ENCODE measurements at regions not wholly inside any gene's neighbourhood (a gene's known extent, or its start where the extent isn't known, plus 50 kb on each side); places are given as distances from the start of the nearest gene placed in this dataset.

DNA sequence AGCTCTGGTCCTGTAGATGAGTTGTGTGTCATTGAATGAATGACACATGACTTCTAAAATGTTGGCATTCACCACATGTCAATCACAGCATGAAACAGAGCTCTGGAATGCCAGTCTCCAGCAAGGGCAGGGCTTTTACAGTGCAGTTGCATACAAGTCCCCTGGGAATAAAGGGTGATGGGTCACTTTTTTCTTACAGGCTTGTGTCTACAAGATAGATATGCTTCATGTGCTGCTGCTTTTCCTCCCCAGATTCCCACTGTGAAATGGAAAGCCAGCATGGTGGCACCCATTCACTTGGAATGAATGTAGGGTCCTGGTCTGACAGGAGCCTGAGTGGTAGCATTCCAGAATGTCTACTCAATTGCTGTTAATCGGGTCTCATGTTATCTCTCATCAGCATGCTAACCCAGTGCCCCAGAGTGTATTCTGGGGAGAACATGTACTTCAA is 159.1 kb upstream of the KIT start:
- peak; percentile 39 for DNase-seq (ENCODE audit: low read depth)
- TF ChIP-seq, protein P1, sequence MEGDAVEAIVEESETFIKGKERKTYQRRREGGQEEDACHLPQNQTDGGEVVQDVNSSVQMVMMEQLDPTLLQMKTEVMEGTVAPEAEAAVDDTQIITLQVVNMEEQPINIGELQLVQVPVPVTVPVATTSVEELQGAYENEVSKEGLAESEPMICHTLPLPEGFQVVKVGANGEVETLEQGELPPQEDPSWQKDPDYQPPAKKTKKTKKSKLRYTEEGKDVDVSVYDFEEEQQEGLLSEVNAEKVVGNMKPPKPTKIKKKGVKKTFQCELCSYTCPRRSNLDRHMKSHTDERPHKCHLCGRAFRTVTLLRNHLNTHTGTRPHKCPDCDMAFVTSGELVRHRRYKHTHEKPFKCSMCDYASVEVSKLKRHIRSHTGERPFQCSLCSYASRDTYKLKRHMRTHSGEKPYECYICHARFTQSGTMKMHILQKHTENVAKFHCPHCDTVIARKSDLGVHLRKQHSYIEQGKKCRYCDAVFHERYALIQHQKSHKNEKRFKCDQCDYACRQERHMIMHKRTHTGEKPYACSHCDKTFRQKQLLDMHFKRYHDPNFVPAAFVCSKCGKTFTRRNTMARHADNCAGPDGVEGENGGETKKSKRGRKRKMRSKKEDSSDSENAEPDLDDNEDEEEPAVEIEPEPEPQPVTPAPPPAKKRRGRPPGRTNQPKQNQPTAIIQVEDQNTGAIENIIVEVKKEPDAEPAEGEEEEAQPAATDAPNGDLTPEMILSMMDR (conservative IDR thresholded peaks at IDR 0.05; ENCODE audit: low read depth, low read length) = no peak
- no peak overlapping the region for H3K4me3 ChIP-seq (ENCODE audit: low read depth, low read length)

DNA sequence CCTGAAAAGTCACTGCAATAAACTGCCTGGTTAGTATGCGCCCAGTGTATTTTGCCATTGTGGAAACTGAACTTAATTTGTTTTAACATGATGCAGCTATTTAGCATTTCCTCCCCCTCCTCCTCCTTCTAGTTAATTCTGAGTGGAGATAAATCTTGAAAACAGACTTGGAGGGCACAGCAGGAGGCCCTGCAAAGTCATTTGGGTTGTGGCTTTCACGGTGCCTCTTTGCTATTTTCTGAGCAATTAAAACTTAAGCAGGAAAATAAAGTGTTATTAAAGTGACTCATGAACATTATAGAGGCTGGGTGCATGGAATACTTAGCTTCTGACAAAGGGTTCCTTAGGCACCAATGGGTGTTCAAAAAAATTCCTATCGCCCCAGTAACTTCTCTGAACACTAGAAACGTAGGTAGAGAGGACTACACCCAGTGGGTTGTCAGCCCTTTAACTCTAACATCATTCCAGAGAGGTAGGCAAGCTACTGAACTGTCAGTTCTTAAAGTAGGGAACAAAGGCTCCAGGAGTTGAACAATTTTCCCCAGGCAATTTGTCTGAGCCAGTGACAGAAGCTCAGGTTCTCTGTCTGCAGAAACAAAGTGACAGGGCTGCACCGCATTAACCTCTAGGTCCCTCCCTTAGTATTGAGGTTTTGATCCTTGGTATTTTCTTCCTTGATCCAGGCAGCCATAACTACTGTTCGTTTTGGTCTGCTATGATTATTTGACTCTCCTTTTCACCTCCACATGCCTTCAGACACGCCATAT is 158.3 kb upstream of the KIT start:
- TF ChIP-seq, protein P1 (conservative IDR thresholded peaks at IDR 0.05; ENCODE audit: low read depth, low read length) = no peak
- DNase-seq (ENCODE audit: low read depth) = no peak
- no peak overlapping the region for H3K4me3 ChIP-seq (ENCODE audit: low read depth, low read length)

DNA sequence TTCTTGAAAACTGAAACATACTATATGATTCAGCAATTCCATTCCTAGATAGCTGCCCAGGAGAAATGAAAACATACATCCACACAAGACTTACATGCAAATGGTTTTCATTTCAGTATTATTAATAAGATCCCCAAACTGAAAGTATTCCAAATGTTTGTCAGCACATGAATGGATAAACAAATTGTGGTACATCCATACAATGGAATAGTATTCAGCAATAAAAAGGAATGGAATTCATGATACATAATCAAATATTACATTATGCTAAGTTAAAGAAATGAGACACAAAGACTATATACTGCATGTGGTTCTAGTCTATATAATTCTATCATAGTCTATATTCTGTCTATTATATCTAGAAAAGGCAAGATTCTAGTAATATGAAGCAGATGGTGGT is 152.4 kb upstream of the KIT start:
- TF ChIP-seq, protein P1 (conservative IDR thresholded peaks at IDR 0.05; ENCODE audit: low read depth, low read length) = no peak
- H3K4me3 ChIP-seq (ENCODE audit: low read depth, low read length) = no peak overlapping the region
- no peak for DNase-seq (ENCODE audit: low read depth)

DNA sequence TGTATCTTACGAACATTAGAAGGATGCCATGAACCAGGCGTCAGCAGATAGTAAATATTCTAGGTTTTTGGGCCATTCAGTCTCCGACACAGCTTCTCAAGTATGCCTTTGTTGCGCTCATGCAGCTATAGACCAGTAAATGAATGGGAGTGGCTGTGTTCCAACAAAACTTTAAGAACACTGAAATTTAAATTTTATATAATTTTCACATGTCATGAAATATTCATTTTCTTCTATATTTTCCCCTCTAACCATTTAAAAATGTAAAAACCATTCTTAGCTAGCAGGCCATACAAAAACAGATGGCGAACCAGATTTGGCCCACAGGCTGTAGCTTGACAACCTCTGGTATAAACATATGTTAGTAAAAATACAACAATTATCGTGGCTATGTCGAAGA is 151.8 kb upstream of the KIT start:
- H3K4me3 ChIP-seq (ENCODE audit: low read depth, low read length) = no peak overlapping the region
- TF ChIP-seq, protein P1 (conservative IDR thresholded peaks at IDR 0.05; ENCODE audit: low read depth, low read length) = no peak
- DNase-seq (ENCODE audit: low read depth) = no peak

DNA sequence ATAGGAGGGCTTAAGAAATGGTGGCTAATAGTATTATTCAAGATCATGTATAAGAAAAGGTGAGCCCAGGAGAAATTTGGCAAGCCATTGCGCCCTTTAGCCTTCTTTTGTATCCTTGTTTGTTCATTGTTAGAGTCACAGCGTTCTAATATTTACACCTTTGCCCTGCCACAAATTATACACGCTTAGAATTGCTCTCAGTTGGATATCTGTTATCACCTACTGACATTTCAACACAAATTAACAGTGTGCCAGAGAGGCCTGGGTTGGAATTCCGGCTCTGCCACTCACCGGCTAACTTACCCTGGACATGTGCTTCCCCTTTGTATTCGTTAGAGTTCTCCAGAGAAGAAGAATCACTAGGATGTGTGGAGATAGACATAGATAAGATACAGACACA is 148.7 kb upstream of the KIT start:
- no peak overlapping the region for H3K4me3 ChIP-seq (ENCODE audit: low read depth, low read length)
- DNase-seq (ENCODE audit: low read depth) = no peak
- TF ChIP-seq, protein P1 (conservative IDR thresholded peaks at IDR 0.05; ENCODE audit: low read depth, low read length) = no peak

DNA sequence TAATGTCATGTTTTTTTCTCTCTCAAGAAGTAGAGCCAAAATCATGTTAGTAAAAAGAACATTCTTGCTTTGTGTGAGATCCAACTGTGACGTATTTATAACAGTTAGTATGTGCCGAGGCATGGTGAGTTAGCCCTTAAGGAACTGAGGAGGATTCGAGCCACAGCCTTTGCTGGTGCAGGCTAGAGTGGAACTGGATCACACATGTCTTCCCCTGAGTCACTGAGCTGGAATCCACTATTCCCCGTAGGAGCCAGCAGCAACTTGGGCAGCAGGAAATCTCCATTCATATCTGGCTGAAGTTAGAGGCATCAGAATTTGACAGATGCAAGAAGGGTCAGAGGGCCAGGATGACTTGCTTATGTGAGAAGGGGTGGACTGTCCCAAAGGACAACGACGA is 144.6 kb upstream of the KIT start:
- DNase-seq (ENCODE audit: low read depth) = no peak
- no peak overlapping the region for H3K4me3 ChIP-seq (ENCODE audit: low read depth, low read length)
- TF ChIP-seq, protein P1 (conservative IDR thresholded peaks at IDR 0.05; ENCODE audit: low read depth, low read length) = no peak

DNA sequence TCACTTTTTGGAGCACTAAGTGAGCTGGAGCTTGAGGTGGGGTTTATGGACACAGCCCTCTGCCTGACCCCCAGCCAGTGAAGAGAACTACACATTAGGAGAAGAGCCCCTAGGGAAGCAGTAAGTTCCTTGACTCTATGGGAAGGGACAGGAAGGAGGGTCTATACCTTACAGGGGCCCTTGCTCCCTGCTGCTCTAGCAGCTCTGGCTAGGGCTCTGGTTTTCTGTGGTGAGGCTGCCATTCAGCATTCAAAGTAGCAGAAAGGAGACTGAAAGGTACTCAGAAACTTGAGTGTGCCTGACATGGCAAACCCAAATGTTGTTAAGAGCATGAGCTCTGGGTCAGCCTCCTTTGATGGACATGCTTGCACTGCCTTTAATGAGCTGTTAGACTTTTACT is 144.0 kb upstream of the KIT start:
- no peak overlapping the region for H3K4me3 ChIP-seq (ENCODE audit: low read depth, low read length)
- DNase-seq (ENCODE audit: low read depth) = no peak
- TF ChIP-seq, protein P1 (conservative IDR thresholded peaks at IDR 0.05; ENCODE audit: low read depth, low read length) = no peak
